ENCODE measurements at regions not wholly inside any gene's neighbourhood (a gene's known extent, or its start where the extent isn't known, plus 50 kb on each side); places are given as distances from the start of the nearest gene placed in this dataset.

- Histone ChIP-seq H3K79me2 (ENCODE audit: insufficient read depth) (no peaks in the 10 kb centered on the region), H3K27me3 (ENCODE audit: insufficient read depth) (no peaks in the 10 kb centered on the region), H3K9me2 (no peaks in the 10 kb centered on the region), H3K4me2 (peak overlapping the region; percentile 13; the same call in 1 of the 2 replicates), H3K4me3 (ENCODE audit: low read depth in 2 of 2, low read length in 1 of 2) (no peak overlapping the region), H4K20me1 (ENCODE audit: insufficient read depth) (no peaks in the 10 kb centered on the region), H3K36me3 (replicated peaks in 1 of 2; ENCODE audit: control insufficient read depth in 1 of 2, insufficient read depth in 2 of 2, low read length in 1 of 2) (no peaks in the 10 kb centered on the region), H3K27ac (ENCODE audit: low read depth in 2 of 2, low read length in 1 of 2) (peak overlapping the region in 1 of 2 experiments; percentile 70; a peak in 1 of 4 replicates), H3K9ac (no peak overlapping the region), H3F3A (replicated peaks; ENCODE audit: insufficient read depth) (no peaks in the 10 kb centered on the region), H2AFZ (ENCODE audit: low read depth) (no peak overlapping the region), H3K4me1 (ENCODE audit: control insufficient read depth in 1 of 2, insufficient read depth in 2 of 2, low read depth in 1 of 2, low read length in 1 of 2) (peaks cover 11 to 31% of the 10 kb centered on the region in 2 experiments; a peak in 3 of 4 replicates), H3K9me3 (no peaks in the 10 kb centered on the region)
- ChIA-PET CTCF (interaction anchor here (1.6 kb wide), 1 partner anchor 48 kb away, joined by 5 read pairs; no protein-coding TSS in a partner anchor), POLR2A (no interaction called here)
- TF ChIP-seq USF2 (IDR thresholded peaks at IDR 0.05; ENCODE audit: borderline replicate concordance, low read depth, low read length) (no peak), EP300 (IDR thresholded peaks at IDR 0.05; ENCODE audit: borderline replicate concordance in 1 of 2, low read depth in 1 of 2, low read length in 1 of 2) (peak in 1 of 2 experiments; percentile 3; a peak in 1 of 4 replicates), TEAD4 (IDR thresholded peaks at IDR 0.05; ENCODE audit: borderline replicate concordance, insufficient read depth) (no peak)
- no peak for DNase-seq
- WGBS (ENCODE audit: low lambda C conversion rate): 75% methylated on average over 2 of the region's 2 CpGs
These were observed 62.0 kb downstream of the PABIR2 start for GRCh38 chrX:134735015-134735414.

DNA sequence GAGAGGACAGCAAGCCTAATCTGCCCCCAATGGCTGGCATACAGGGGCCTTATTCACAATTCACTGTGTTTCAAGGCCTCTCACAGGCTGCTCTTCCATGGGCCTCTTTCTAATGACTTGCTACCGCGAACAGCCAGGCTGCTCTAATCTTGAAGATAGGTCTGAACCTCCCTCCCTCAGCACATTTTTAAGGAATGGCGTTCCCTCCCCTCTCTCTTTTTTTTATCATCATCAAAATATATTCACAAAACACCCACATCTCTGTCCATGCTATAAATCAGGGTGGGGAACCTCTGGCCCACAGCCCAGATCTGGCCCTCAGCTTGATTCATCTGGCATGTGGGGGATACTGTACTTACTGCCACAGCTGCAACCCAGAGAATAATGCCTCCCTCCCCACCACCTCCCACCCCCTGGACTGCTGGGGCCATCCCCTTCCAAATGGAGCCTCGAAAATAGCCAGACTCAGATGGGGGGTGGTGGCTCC lies 62.5 kb downstream of the PABIR2 start:
- peak; percentile 29 for DNase-seq
- H2AFZ ChIP-seq (ENCODE audit: low read depth): no peak overlapping the region
- no peak overlapping the region for H3K4me3 ChIP-seq (ENCODE audit: low read depth in 2 of 2, low read length in 1 of 2)
- peaks cover 11 to 31% of the 10 kb centered on the region in 2 experiments; a peak in 3 of 4 replicates for H3K4me1 ChIP-seq (ENCODE audit: control insufficient read depth in 1 of 2, insufficient read depth in 2 of 2, low read depth in 1 of 2, low read length in 1 of 2)
- H3K9me3 ChIP-seq: no peaks in the 10 kb centered on the region
- peak overlapping the region; percentile 13; the same call in 1 of the 2 replicates for H3K4me2 ChIP-seq
- no peaks in the 10 kb centered on the region for H3K27me3 ChIP-seq (ENCODE audit: insufficient read depth)
- H3K79me2 ChIP-seq (ENCODE audit: insufficient read depth): no peaks in the 10 kb centered on the region
- no peaks in the 10 kb centered on the region for H3K36me3 ChIP-seq (replicated peaks in 1 of 2; ENCODE audit: control insufficient read depth in 1 of 2, insufficient read depth in 2 of 2, low read length in 1 of 2)
- no peak overlapping the region for H3K9ac ChIP-seq
- ChIA-PET CTCF (interaction anchor here (0.8 kb wide), 1 partner anchor 20 kb away, joined by 3 read pairs; no protein-coding TSS in a partner anchor), POLR2A (no interaction called here)
- 52% methylated on average over 4 of the region's 4 CpGs for WGBS (ENCODE audit: low lambda C conversion rate)
- H4K20me1 ChIP-seq (ENCODE audit: insufficient read depth): no peaks in the 10 kb centered on the region
- no peaks in the 10 kb centered on the region for H3F3A ChIP-seq (replicated peaks; ENCODE audit: insufficient read depth)
- H3K9me2 ChIP-seq: no peaks in the 10 kb centered on the region
- H3K27ac ChIP-seq (ENCODE audit: low read depth in 2 of 2, low read length in 1 of 2): peak overlapping the region in 1 of 2 experiments; percentile 74; a peak in 2 of 4 replicates
- TF ChIP-seq, protein P1, sequence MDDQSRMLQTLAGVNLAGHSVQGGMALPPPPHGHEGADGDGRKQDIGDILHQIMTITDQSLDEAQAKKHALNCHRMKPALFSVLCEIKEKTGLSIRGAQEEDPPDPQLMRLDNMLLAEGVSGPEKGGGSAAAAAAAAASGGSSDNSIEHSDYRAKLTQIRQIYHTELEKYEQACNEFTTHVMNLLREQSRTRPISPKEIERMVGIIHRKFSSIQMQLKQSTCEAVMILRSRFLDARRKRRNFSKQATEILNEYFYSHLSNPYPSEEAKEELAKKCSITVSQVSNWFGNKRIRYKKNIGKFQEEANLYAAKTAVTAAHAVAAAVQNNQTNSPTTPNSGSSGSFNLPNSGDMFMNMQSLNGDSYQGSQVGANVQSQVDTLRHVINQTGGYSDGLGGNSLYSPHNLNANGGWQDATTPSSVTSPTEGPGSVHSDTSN (IDR thresholded peaks at IDR 0.05): peak; percentile 85
- TF ChIP-seq EZH2phosphoT487 (IDR thresholded peaks at IDR 0.05; ENCODE audit: borderline replicate concordance, low read depth) (no peak), POLR2AphosphoS5 (IDR thresholded peaks at IDR 0.05; ENCODE audit: low read depth, low read length) (no peak), GATA2 (CRISPR knock-in tag; IDR thresholded peaks at IDR 0.05) (no peak), ELF1 (IDR thresholded peaks at IDR 0.05) (no peak), TCF12 (IDR thresholded peaks at IDR 0.05) (peak; percentile 90), RAD21 (IDR thresholded peaks at IDR 0.05; ENCODE audit: low read length) (no peak), MEF2A (IDR thresholded peaks at IDR 0.05; ENCODE audit: borderline replicate concordance, low read depth) (peak; percentile 56; the same call in 1 of the 2 replicates), JUND (IDR thresholded peaks at IDR 0.05) (peak; percentile 41), USF2 (IDR thresholded peaks at IDR 0.05; ENCODE audit: borderline replicate concordance, low read depth, low read length) (no peak), NFIC (IDR thresholded peaks at IDR 0.05; ENCODE audit: borderline replicate concordance) (peak; percentile 89), YY1 (IDR thresholded peaks at IDR 0.05; ENCODE audit: low read depth) (no peak), FOXM1 (IDR thresholded peaks at IDR 0.05; ENCODE audit: low read depth) (peak; percentile 55; the same call in 1 of the 2 replicates), TEAD4 (IDR thresholded peaks at IDR 0.05; ENCODE audit: borderline replicate concordance, insufficient read depth) (peak; percentile 70), RFX5 (IDR thresholded peaks at IDR 0.05; ENCODE audit: low read length) (no peak), RCOR1 (IDR thresholded peaks at IDR 0.05; ENCODE audit: low read length) (no peak), EP300 (IDR thresholded peaks at IDR 0.05; ENCODE audit: borderline replicate concordance in 1 of 2, low read depth in 1 of 2, low read length in 1 of 2) (peak; percentile 45 to 84; a peak in 3 of 4 replicates), FOSL2 (IDR thresholded peaks at IDR 0.05; ENCODE audit: borderline replicate concordance, low read depth) (peak; percentile 38; the same call in 1 of the 2 replicates), RXRA (IDR thresholded peaks at IDR 0.05; ENCODE audit: borderline replicate concordance, low read depth) (peak; percentile 40; the same call in 1 of the 2 replicates)
- TF ChIP-seq, protein P2, sequence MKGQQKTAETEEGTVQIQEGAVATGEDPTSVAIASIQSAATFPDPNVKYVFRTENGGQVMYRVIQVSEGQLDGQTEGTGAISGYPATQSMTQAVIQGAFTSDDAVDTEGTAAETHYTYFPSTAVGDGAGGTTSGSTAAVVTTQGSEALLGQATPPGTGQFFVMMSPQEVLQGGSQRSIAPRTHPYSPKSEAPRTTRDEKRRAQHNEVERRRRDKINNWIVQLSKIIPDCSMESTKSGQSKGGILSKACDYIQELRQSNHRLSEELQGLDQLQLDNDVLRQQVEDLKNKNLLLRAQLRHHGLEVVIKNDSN (IDR thresholded peaks at IDR 0.05; ENCODE audit: borderline replicate concordance, low read depth): no peak

Measured in SK-N-SH (cell line).